Natural killer cell (primary cell): ENCODE measurements at regions not wholly inside any gene's neighbourhood (a gene's known extent, or its start where the extent isn't known, plus 50 kb on each side); places are given as distances from the start of the nearest gene placed in this dataset.
"Not testable (repeated sequence)": the region's sequence is repeated elsewhere in the genome, so short reads cannot be mapped to it uniquely, and the experiment has no call there.

Experiments used
- ATAC-seq, 3 donors: fragments of 150-1000 bp in 2 of 3; fragments of 200-7000 bp in 1 of 3; cut with Tn5 transposase; 1 replicate in 1 of 3; 2 replicates in 2 of 3; pipeline ENCODE4 v1.10.0; 2021; ENCODE audit warnings: mild to moderate bottlenecking in 2 of 3, moderate library complexity in 2 of 3
- DNase-seq, 2 donors: peaks; one replicate each; pipeline versions ENCODE4 v3.0.0 to v3.0.0-alpha.2; 2013 to 2021; ENCODE audit warnings: mixed read lengths in 1 of 2
- H3K27ac ChIP-seq: one replicate; pipeline ENCODE4 v1.5.1; 2013; ENCODE audit warnings: mild to moderate bottlenecking, low read length
- H3K27me3 ChIP-seq: one replicate; pipeline ENCODE4 v1.6.1; 2013; ENCODE audit warnings: low read length; ENCODE audit not compliant: control insufficient read depth, insufficient read depth
- H3K36me3 ChIP-seq: one replicate; pipeline ENCODE4 v1.6.1; 2013; ENCODE audit warnings: low read length; ENCODE audit not compliant: control insufficient read depth, insufficient read depth
- H3K4me1 ChIP-seq: one replicate; pipeline ENCODE4 v1.6.1; 2013; ENCODE audit warnings: low read length; ENCODE audit not compliant: control insufficient read depth, insufficient read depth
- H3K4me3 ChIP-seq: one replicate; pipeline ENCODE4 v1.5.1; 2013; ENCODE audit warnings: low read length
- H3K9me3 ChIP-seq: one replicate; pipeline ENCODE4 v1.6.1; 2013; ENCODE audit warnings: low read length; ENCODE audit not compliant: control insufficient read depth, insufficient read depth
- H3K27ac Mint-ChIP-seq, 2 donors: one replicate each; pipeline ENCODE4 v1.8.0; 2022; ENCODE audit warnings: mild to moderate bottlenecking in 2 of 2, mixed read lengths in 2 of 2, moderate library complexity in 1 of 2
- H3K27me3 Mint-ChIP-seq, 2 donors: one replicate each; pipeline ENCODE4 v1.8.0; 2022; ENCODE audit warnings: low read depth in 2 of 2, mixed read lengths in 2 of 2
- H3K36me3 Mint-ChIP-seq: one replicate; pipeline ENCODE4 v1.8.0; 2022; ENCODE audit warnings: mixed read lengths
- H3K4me1 Mint-ChIP-seq, 2 donors: one replicate each; pipeline ENCODE4 v1.8.0; 2022; ENCODE audit warnings: mixed read lengths in 2 of 2
- H3K4me3 Mint-ChIP-seq: one replicate; pipeline ENCODE4 v1.8.0; 2022; ENCODE audit warnings: mild to moderate bottlenecking, moderate library complexity, mixed read lengths
- H3K9me3 Mint-ChIP-seq, 2 donors: one replicate each; pipeline ENCODE4 v1.8.0; 2022; ENCODE audit warnings: mixed read lengths in 2 of 2
- WGBS: methylation state at CpG from one replicate; pipeline ENCODE4 v1.1.7; 2013; ENCODE audit warnings: missing lambda C conversion rate; ENCODE audit not compliant: insufficient coverage; 5-methylcytosine and 5-hydroxymethylcytosine counted together
- intact Hi-C: fragments of 100-400 bp; cut with micrococcal nuclease; formaldehyde crosslinking; loops from one replicate; pipeline ENCODE4 v1.14.2; 2022
- TF ChIP-seq, protein P1 (sequence below): fragments of 200-600 bp; IDR thresholded peaks from one replicate; pipeline ENCODE4 v1.8.0; 2022; ENCODE audit warnings: antibody characterized with exemption

GRCh38 chr13:34175551-34175950, 357.6 kb downstream of the RFC3 start:
- no peaks in the 10 kb centered on the region for H3K9me3 ChIP-seq
- intact Hi-C loops, result no loop called here

GRCh38 chr13:34176633-34177032, 358.7 kb downstream of the RFC3 start:
- no peak for DNase-seq
- H3K4me3 Mint-ChIP-seq, result no peak overlapping the region
- Histone ChIP-seq H3K9me3 (no peaks in the 10 kb centered on the region), H3K27me3 (no peaks in the 10 kb centered on the region), H3K4me1 (no peaks in the 10 kb centered on the region), H3K36me3 (no peaks in the 10 kb centered on the region), H3K27ac (no peak overlapping the region), H3K4me3 (no peak overlapping the region)
- peaks cover 9 to 12% of the 10 kb centered on the region in 2 donors for H3K9me3 Mint-ChIP-seq
- no peaks in the 10 kb centered on the region for H3K36me3 Mint-ChIP-seq
- ATAC-seq, result no peak
- intact Hi-C loops, result no loop called here
- 78% methylated on average over 5 of the region's 5 CpGs for WGBS
- TF ChIP-seq, protein P1, sequence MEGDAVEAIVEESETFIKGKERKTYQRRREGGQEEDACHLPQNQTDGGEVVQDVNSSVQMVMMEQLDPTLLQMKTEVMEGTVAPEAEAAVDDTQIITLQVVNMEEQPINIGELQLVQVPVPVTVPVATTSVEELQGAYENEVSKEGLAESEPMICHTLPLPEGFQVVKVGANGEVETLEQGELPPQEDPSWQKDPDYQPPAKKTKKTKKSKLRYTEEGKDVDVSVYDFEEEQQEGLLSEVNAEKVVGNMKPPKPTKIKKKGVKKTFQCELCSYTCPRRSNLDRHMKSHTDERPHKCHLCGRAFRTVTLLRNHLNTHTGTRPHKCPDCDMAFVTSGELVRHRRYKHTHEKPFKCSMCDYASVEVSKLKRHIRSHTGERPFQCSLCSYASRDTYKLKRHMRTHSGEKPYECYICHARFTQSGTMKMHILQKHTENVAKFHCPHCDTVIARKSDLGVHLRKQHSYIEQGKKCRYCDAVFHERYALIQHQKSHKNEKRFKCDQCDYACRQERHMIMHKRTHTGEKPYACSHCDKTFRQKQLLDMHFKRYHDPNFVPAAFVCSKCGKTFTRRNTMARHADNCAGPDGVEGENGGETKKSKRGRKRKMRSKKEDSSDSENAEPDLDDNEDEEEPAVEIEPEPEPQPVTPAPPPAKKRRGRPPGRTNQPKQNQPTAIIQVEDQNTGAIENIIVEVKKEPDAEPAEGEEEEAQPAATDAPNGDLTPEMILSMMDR, result no peak
- no peaks in the 10 kb centered on the region for H3K27me3 Mint-ChIP-seq
- H3K27ac Mint-ChIP-seq, result no peak overlapping the region
- no peaks in the 10 kb centered on the region for H3K4me1 Mint-ChIP-seq

More at GRCh38 chr13:34175551-34175950, 357.6 kb downstream of the RFC3 start:
- Histone ChIP-seq H3K27me3 (no peaks in the 10 kb centered on the region), H3K27ac (no peak overlapping the region), H3K4me3 (no peak overlapping the region), H3K36me3 (no peaks in the 10 kb centered on the region), H3K4me1 (no peaks in the 10 kb centered on the region)
- H3K27me3 Mint-ChIP-seq, result no peaks in the 10 kb centered on the region
- DNase-seq (no peak), ATAC-seq (no peak)
- TF ChIP-seq, protein P1, result no peak
- no peak overlapping the region for H3K4me3 Mint-ChIP-seq
- H3K36me3 Mint-ChIP-seq, result no peaks in the 10 kb centered on the region
- no peaks in the 10 kb centered on the region for H3K4me1 Mint-ChIP-seq
- H3K9me3 Mint-ChIP-seq, result peaks cover 9 to 13% of the 10 kb centered on the region in 2 donors
- H3K27ac Mint-ChIP-seq, result no peak overlapping the region
- WGBS, result 86% methylated on average over 2 of the region's 2 CpGs

DNA sequence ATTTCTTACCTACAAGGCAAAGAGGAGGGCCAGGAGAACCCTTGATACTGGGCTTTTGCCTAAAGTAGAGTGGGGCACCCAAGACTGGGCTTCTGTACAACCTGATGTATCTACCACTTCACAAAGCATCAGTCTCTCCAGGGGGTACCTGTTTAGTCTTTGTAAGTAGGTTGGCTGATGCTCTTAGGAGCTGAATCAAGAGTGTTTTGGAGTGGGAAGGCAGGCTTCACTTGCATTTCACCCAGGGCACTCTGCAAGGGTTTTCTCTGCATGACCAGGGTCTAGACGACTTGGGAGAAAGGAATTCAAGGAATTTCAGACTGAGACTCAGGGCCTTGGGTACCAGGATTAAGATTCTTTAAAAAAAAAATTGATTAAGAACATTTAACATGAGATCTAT, 361.5 kb downstream of the RFC3 start:
- H3K4me3 Mint-ChIP-seq, result no peak overlapping the region
- H3K4me1 Mint-ChIP-seq, result no peaks in the 10 kb centered on the region
- intact Hi-C loops, result no loop called here
- 57% methylated on average over 1 of the region's 1 CpG for WGBS
- peaks cover 7 to 10% of the 10 kb centered on the region in 2 donors for H3K9me3 Mint-ChIP-seq
- Histone ChIP-seq H3K4me3 (no peak overlapping the region), H3K4me1 (no peaks in the 10 kb centered on the region), H3K9me3 (no peaks in the 10 kb centered on the region), H3K27ac (no peak overlapping the region), H3K36me3 (no peaks in the 10 kb centered on the region), H3K27me3 (no peaks in the 10 kb centered on the region)
- H3K27me3 Mint-ChIP-seq, result no peaks in the 10 kb centered on the region
- no peaks in the 10 kb centered on the region for H3K36me3 Mint-ChIP-seq
- no peak for DNase-seq
- TF ChIP-seq, protein P1, result no peak
- H3K27ac Mint-ChIP-seq, result no peak overlapping the region
- no peak for ATAC-seq

GRCh38 chr13:34179927-34180326, 362.0 kb downstream of the RFC3 start:
- no peaks in the 10 kb centered on the region for H3K36me3 Mint-ChIP-seq
- Histone ChIP-seq H3K4me3 (no peak overlapping the region), H3K4me1 (no peaks in the 10 kb centered on the region), H3K36me3 (no peaks in the 10 kb centered on the region), H3K27ac (no peak overlapping the region), H3K9me3 (no peaks in the 10 kb centered on the region), H3K27me3 (no peaks in the 10 kb centered on the region)
- ATAC-seq, result no peak
- intact Hi-C loops, result no loop called here
- TF ChIP-seq, protein P1, result no peak
- H3K27me3 Mint-ChIP-seq, result no peaks in the 10 kb centered on the region
- no peak overlapping the region for H3K4me3 Mint-ChIP-seq
- peaks cover 7 to 10% of the 10 kb centered on the region in 2 donors for H3K9me3 Mint-ChIP-seq
- H3K4me1 Mint-ChIP-seq, result no peaks in the 10 kb centered on the region
- no peak overlapping the region for H3K27ac Mint-ChIP-seq
- 91% methylated on average over 1 of the region's 2 CpGs for WGBS
- no peak for DNase-seq

- not testable (repeated sequence) for H3K36me3 ChIP-seq, ATAC-seq
- peaks cover 14 to 17% of the 10 kb centered on the region in 2 donors for H3K9me3 Mint-ChIP-seq
These were observed 363.3 kb downstream of the RFC3 start for GRCh38 chr13:34181256-34181655.

More at GRCh38 chr13:34181256-34181655, 363.3 kb downstream of the RFC3 start:
- H3K36me3 Mint-ChIP-seq, H3K27ac ChIP-seq, DNase-seq, H3K9me3 ChIP-seq, H3K27me3 Mint-ChIP-seq, H3K4me1 Mint-ChIP-seq, H3K27ac Mint-ChIP-seq, H3K4me1 ChIP-seq, H3K4me3 Mint-ChIP-seq, intact Hi-C loops, H3K27me3 ChIP-seq, H3K4me3 ChIP-seq: not testable (repeated sequence)
- 94% methylated on average over 13 of the region's 16 CpGs for WGBS
